NCI-H82 treated with DMSO at 0.1 percent for 48 hours (cell line): ENCODE measurements at regions not wholly inside any gene's neighbourhood (a gene's known extent, or its start where the extent isn't known, plus 50 kb on each side); places are given as distances from the start of the nearest gene placed in this dataset.
"Not testable (repeated sequence)": the region's sequence is repeated elsewhere in the genome, so short reads cannot be mapped to it uniquely, and the experiment has no call there.

ENCODE experiments used
- DNase-seq: peaks from one replicate; lab custom pipeline; 2025; ENCODE audit not compliant: unreplicated experiment; lab: John Stamatoyannopoulos, UW

DNA sequence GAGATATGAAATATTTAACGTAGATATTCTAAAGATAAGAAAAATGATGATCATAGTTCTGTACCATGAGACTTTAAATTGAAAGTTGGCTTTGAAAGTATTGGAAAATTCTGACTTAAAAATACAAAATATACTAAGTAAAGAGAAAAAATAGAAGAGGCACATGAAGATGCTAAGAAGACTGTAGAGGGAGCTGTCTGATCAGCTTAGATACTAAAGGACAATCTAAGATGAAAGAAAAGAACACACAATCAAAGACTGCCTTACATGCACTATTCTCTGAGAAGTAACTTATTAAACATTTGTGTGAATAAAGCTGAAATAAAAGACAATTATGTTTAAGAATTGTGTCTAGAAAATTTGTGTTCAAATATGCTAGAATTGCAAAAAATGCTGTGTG, 55.1 kb downstream of the RBMXL2 start:
- DNase-seq: peak; percentile 1

DNA sequence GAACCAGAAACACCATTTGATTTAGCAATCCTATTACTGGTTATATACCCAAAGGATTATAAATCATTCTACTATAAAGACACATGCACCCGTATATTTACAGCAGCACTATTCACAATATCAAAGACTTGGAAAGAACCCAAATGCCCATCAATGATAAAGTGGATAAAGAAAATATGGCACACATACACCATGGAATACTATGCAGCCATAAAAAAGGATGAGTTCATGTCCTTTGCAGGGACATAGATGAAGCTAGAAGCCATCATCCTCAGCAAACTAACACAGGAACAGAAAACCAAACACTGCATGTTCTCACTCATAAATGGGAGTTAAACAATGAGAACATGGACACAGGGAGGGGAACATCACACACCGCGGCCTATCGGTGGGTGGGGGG, 61.3 kb downstream of the RBMXL2 start:
- not testable (repeated sequence) for DNase-seq

DNA sequence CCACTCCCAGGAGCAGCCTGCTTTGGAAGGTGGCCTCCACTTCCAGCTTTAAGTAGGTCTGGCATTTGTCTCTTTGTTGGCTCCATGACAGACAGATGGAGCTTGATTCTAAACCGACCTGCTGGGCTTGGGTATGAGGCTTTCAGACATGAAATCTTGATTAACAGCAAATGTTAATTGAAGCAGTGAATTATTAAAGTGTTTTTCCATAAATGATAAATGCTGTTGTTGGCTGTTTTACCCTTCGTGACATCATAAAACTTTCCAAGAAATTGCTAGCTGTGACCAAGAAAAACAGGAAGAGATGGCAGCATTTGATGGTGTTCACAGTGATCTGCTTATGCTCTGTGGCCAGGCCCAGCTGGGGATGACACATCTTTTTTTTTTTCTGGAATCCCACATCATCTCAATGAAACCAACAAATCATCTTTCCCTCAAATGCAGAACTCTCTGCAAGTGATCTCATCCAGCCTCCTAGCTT, 66.1 kb downstream of the RBMXL2 start:
- no peak for DNase-seq

DNA sequence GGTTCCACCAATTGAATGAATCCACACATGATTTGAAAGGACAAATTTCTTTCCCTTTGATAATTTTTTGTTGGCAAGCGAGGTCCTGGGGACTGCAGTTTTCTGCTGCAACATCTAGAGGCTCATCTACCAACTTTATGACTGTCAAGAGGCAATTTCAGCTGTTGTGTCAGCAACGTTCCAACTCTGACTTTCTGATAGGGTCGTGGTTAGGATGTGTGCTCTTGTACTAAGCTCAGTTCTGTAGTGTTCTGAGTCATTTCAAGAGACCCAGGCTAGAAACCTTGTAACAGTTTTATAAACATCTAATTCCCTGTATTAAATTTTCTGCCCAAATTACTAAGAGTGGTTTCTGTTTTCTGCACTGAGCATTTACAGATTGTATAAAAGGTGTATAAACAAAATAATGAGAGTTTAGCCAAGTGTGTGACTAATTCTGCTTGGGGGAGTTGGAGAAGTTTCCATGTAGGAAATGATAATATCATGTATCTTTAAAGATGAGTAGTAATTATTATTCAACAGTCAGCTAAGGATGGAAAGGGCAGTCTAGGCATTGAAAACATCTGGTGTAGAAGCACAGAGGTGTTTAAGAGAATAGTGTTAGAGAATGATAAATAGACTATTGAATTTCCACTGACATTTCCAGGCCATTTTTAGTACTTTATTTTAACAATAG, 72.2 kb downstream of the RBMXL2 start:
- DNase-seq: no peak

DNA sequence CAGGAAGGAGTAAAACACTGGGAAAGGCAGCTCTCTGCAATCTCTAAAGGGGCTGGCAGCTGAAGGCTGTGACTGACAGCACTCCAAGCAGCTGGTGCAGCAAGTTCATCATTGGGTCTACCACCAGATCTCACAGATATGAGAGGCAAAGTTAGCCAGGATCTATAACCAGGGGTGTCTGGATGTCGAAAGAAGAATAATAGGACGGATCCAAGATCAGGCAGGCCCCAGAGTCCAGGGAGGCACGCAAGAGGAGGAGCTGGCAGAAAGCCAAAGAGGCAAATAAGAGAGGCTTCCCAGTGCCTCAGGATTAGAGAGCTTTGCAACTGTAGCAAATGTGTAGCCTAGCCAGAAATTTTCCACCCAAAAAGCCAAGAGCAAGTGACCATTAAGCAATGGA, 77.1 kb downstream of the RBMXL2 start:
- DNase-seq: peak; percentile 60

DNA sequence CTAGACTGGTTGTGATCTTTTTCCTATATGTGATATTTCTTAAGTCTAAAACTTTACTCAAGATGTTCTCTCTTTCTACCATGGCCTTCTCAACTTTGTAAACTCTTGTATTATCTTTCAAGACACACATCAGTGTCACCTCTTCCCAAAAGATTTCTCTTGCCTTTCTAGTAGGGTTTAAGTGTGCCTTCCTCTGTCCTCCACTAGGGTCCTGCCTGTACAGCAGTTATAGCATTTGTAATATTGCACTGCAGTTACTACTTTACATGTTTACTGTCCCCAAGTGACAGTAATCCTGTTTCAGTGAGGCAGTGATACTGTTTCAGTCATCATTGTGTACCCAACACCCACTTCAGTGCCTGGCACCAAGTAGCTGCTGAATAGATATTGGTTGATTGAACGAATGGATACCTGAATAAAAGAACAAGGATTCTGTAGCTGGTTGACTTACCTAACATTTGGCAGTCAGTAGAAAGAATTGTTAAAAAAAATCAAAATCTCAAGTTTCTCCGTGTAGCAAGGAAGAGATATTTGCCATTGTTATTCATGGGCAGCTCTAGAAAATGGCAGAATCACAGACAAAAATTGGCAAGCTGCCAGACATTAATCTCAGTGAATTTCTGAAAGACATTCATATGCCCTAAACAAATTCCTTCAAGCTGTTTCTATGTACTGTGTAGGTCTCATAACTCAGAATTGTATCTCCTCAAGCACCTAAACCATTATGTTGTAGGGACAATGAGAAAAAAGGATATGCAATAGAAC, 79.4 kb downstream of the RBMXL2 start:
- DNase-seq: no peak

DNA sequence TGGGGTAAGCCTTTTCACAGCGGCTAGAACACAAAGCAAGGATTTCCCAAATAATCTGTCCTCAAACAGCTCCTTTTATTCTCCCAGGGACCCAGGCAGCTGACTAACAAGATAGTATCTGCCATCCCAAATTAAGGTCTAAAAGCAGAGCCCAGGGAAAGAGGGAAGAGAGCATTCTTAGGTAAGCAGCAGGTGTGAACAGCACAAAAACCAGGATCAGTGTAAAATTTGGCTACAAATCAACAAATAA, 79.9 kb downstream of the RBMXL2 start:
- DNase-seq: peak; percentile 30

DNA sequence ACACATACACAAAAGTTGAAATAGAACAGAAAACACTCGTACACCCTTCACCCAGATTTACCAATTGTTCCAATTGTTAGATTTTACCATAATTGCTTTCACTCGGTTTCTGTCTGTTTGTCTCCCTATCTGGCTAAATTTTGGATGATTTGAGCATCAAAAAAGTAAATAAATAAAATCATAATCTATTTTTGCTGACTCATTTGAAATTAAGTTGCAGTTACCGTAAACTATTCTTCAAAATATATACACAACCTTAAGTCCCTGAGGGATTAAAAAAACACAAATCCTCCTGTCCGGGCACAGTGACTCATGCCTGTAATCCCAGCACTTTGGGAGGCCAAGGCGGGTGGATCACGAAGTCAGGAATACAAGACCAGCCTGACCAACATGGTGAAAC, 81.3 kb upstream of the SYT9 start:
- DNase-seq: no peak

DNA sequence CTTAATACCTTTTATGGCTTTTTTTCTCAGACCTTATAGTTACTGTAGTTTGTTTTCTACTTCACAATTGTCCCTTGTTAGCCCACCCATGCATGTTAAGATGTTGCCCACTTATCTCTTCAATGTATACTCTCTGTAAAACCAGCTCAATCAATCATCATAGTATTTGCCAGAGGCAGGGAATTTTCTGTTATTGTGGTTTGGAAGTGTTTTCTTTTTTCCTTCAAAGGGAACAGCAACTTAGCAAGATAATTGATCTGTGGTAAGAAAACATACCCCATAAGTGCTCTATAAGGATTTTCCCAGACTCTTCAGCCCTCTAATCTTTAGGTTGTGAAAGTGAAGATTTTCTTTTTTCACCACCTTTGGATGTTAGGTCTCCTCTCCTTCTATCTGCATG, 76.7 kb upstream of the SYT9 start:
- DNase-seq: no peak

DNA sequence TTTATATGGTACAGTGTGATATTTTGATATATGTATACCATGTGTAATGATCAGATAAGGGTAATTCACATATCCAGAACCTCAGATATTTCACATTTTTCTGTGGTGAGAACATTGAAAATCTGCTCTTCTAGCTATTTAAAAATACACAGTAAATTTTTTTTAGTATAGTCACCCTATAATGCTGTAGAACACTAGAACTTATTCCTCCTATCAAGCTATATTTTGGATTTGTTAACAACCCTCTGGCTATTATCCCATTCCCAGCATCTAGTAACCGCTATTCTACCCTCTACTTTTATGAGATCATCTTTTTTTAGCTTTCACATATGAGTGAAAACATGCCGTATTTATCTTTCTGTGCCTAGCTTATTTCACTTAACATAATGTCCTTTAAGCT, 65.5 kb upstream of the SYT9 start:
- no peak for DNase-seq

DNA sequence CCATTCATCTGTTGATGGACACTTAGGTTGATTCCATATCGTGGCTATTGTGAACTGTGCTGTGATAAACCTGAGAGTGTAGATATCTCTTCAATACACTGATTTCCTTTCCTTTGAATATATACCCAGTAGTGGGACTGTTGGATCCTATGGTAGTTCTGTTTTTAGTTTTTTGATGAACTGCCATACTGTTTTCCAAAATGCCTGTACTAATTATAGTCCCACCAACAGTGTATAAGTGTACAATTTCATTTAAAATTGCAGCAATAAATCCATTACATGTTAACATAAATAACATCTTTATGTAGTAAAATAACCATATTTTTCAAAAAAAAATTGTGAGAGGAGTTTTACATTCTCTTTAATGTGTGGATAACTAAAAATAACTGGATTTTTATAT, 65.0 kb upstream of the SYT9 start:
- DNase-seq: no peak

DNA sequence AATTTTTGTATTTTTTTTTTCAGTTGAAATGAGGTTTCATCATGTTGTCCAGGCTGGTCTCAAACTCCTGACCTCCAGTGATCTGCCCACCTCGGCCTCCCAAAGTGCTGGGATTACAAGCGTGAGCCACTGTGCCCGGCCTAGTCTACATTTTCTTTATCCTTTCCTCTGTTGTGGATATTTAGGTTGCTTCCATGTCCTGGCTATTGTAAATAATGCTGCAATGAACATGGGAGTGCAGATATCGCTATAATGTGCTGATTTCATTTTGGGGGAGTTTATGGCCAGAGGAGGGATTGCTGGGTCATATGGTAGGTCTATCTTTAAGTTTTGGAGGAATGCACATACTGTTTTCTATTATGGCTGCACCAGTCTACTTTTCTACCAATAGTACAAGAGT, 58.9 kb upstream of the SYT9 start:
- not testable (repeated sequence) for DNase-seq

DNA sequence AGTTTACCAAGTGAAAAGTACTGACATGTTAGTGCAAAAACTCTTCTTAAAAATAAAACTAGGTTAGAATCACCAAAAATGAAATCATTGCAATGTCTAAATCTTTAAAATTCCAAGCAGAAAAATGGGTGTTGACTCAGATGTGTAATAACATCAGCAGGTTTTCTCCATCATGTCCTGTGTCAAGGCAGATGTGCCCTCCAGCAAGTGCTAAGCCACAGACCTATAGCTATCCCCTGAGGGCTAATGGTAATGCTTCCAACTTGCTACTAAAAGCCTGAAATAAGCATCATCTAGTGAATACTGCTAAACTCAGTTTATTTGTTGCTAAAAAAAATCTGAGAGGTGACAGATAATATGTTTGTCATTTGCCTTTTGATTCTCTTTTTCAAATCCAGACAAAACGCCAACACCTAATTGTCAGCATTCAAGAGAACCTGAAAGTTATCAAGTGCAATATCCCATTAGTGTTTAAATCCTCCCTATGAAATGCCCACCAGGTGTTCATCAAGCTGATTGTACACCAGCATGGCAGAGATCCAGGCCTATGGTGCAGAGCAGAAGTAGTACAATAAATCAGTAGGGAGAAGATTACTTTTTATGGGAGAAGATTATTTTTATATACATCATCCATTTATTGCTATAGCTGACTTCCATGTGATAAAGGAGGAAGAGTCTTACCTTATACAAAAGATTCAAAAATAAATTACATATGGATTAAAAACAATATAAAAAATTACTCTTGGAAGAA, 55.1 kb upstream of the SYT9 start:
- DNase-seq: peak; percentile 61

DNA sequence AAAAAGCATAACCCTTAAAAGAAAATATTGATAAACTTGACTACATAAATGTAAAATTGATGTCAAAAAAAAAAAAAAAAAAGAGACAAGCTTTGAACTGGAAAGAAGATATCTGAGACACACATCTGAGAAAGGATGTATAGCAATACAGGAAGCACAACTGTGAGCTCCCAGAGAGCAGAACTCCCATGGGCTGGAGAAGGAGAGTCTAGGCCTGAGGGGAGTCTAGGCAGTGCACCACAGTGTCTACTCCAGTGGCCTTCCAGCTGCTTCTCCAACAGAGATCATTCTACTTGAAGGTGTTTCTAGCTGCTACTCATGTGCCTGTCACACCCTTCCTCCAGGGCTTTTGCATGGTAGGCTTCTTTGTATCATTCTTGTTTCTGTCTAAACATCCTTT, 54.2 kb upstream of the SYT9 start:
- DNase-seq: no peak
